ENCODE measurements at regions not wholly inside any gene's neighbourhood (a gene's known extent, or its start where the extent isn't known, plus 50 kb on each side); places are given as distances from the start of the nearest gene placed in this dataset.

DNA sequence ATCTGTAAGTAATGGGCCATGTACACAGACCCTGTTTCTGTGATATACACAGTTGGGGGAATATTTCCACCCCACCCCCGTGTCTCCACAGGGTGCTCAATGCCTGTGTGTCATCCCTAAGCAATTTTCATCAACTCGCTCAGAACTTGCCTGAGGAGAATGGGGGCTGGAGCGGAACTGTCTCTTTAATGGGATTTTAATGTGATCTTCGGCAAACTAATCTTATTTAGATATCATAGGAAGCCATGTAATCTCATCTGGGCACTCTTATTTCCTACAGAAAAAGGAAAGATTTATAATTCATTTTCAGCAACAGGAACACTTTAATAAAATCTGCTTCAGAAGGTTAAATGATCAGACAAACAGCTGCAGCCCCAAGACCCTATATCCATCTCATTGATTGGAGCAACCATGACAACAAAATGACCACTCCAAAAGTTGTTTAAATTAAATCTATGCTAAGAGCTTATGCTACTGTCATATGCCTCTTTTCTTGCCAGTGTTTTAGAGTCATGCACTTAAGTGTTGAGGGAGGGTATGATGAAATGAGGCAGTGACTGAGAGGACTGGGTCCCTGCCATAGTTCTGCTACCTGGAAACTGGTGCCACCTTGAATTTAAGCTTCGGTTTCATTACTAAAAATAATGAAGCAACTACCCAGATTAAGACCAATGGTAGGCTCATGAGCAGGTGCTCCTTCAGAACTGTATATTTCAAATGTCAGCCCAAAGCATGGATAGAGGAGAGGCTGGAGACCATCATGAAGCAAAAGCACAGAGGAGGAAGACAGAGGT, 183.1 kb upstream of the DDX18 start:
- DNase-seq (ENCODE audit: low read depth), result no peak
- H3K4me3 ChIP-seq (ENCODE audit: low read depth, low read length), result no peak overlapping the region
- TF ChIP-seq, protein P1, sequence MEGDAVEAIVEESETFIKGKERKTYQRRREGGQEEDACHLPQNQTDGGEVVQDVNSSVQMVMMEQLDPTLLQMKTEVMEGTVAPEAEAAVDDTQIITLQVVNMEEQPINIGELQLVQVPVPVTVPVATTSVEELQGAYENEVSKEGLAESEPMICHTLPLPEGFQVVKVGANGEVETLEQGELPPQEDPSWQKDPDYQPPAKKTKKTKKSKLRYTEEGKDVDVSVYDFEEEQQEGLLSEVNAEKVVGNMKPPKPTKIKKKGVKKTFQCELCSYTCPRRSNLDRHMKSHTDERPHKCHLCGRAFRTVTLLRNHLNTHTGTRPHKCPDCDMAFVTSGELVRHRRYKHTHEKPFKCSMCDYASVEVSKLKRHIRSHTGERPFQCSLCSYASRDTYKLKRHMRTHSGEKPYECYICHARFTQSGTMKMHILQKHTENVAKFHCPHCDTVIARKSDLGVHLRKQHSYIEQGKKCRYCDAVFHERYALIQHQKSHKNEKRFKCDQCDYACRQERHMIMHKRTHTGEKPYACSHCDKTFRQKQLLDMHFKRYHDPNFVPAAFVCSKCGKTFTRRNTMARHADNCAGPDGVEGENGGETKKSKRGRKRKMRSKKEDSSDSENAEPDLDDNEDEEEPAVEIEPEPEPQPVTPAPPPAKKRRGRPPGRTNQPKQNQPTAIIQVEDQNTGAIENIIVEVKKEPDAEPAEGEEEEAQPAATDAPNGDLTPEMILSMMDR (IDR thresholded peaks at IDR 0.05; ENCODE audit: insufficient read depth, low read length), result no peak

DNA sequence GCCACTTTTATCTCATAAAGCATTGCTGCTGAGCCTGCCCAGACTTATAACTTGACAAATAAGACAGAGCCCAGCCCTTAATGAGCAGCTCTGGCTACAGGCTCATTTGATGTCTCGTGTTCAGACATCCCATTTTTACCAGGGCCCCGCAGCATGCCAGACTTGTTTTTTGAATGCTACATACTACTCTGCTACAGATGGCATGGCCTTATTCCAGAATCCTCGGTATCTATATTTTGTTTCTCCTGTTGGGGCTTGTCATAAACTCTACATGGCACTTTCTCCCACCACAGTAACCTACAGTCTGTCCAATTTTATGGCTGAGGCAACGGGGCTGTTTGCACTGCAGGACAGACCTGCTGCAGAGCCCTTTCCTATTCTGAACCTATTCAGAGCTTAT, 179.0 kb upstream of the DDX18 start:
- no peak overlapping the region for H3K4me3 ChIP-seq (ENCODE audit: low read depth, low read length)
- no peak for DNase-seq (ENCODE audit: low read depth)
- TF ChIP-seq, protein P1 (IDR thresholded peaks at IDR 0.05; ENCODE audit: insufficient read depth, low read length), result no peak

DNA sequence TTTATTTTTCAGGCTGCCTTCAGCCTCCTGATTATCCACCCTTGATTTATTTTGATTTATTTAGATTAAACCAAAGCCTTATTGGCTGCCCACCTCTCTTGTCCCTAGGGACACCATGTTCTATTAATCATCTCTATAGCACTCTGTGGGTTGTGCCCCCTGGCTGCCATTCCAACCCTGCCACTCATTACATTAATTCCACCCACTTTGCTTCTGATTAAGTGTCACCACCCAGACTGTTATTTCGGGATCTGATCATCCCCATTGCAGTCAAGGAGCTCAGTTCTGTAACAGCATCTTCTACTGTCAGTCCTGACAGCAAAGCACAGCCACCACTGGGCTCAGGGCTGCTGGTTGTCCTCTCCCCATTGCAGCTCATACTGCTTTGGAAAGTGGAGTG, 175.1 kb upstream of the DDX18 start:
- H3K4me3 ChIP-seq (ENCODE audit: low read depth, low read length), result no peak overlapping the region
- DNase-seq (ENCODE audit: low read depth), result no peak
- TF ChIP-seq, protein P1 (IDR thresholded peaks at IDR 0.05; ENCODE audit: insufficient read depth, low read length), result no peak

DNA sequence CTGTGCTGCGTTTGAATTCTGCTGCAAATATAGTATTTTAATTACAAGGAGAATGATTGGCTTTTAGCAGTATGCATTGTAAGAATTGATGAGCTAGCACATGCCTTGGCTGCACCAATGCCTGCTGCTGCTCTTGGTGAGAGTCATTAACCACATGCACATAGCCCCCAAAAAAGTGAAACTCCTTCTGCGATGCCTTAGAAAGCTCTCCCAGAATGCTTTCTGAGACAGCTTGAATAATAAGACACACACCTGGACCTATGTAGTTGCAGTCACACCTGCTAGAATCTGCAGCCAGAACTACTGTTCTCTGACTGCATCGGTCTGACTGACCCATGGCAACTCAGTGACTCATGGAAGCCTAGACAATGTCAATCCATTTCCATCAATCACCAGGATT, 170.1 kb upstream of the DDX18 start:
- no peak for DNase-seq (ENCODE audit: low read depth)
- TF ChIP-seq, protein P1 (IDR thresholded peaks at IDR 0.05; ENCODE audit: insufficient read depth, low read length), result no peak
- no peak overlapping the region for H3K4me3 ChIP-seq (ENCODE audit: low read depth, low read length)

DNA sequence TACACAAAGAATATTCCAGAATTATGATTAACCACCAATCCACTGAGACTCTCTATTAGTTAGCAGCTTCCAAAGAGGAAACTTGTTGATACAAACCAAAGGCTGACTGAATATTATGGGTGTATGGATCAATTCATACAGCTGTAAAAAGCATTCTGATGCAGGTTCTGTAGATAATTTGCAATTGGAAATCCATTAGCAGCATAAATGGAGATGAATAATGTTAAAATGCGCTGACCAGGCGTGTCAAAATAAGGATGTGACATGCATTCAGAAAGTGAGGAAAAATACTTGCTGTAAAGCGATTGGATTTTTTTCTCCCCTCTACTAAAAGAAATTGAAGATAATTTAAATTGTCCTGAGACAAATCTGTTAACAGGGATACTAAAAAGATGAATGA, 169.0 kb upstream of the DDX18 start:
- TF ChIP-seq, protein P1 (IDR thresholded peaks at IDR 0.05; ENCODE audit: insufficient read depth, low read length), result no peak
- no peak for DNase-seq (ENCODE audit: low read depth)
- H3K4me3 ChIP-seq (ENCODE audit: low read depth, low read length), result no peak overlapping the region

DNA sequence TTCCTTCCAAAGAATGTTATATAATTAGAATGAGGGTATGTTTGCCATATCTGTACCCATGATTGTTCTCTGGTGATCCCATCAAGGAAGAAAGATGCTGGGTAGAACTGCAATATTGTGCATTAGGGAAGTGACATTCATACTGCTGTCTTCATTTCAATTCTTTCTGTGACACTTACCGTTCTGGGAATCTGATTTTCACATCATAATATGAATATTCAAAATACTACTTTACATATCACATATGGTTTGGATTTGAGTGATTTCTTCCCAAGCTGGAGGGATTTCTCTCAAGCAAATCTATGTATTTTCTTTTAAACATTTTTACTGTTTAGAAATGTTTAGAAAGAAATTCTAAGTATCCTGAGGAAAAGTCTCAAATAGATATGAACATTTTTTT, 168.4 kb upstream of the DDX18 start:
- H3K4me3 ChIP-seq (ENCODE audit: low read depth, low read length), result no peak overlapping the region
- TF ChIP-seq, protein P1 (IDR thresholded peaks at IDR 0.05; ENCODE audit: insufficient read depth, low read length), result no peak
- no peak for DNase-seq (ENCODE audit: low read depth)

DNA sequence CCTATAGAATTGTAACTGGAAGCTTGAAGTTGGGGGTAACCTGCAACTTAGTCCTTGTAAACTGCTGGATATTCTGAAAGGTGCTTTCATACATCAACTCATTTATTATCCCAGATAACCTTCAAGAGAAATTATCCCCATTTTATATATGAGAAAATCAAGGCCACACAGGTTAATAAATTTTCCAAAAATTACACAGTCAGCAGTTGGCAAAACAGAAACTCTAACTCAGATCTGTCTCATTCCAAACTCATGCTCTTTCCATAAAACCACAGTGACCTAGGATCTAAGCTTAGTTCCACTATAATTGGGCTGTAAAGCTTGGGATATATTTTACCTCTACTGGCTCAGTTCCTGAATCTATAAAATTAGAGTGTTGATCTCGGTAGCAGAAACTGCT, 167.6 kb upstream of the DDX18 start:
- no peak overlapping the region for H3K4me3 ChIP-seq (ENCODE audit: low read depth, low read length)
- TF ChIP-seq, protein P1 (IDR thresholded peaks at IDR 0.05; ENCODE audit: insufficient read depth, low read length), result no peak
- no peak for DNase-seq (ENCODE audit: low read depth)
